Astrocyte of the spinal cord (primary cell): ENCODE measurements at regions not wholly inside any gene's neighbourhood (a gene's known extent, or its start where the extent isn't known, plus 50 kb on each side); places are given as distances from the start of the nearest gene placed in this dataset.

Experiments used
- DNase-seq: peaks from one replicate; pipeline ENCODE4 v3.0.0; 2011; ENCODE audit warnings: low read depth, low spot score
- H3K4me3 ChIP-seq: 2 replicates; pipeline ENCODE4 v1.5.1; 2011; ENCODE audit warnings: low read depth, mild to moderate bottlenecking, low read length, moderate library complexity
- in situ Hi-C: cut with HindIII; loops from 2 replicates; pipeline ENCODE4 v1.10.0; 2017; ENCODE audit warnings: low sequenced_read_pairs
- TF ChIP-seq, protein P1 (sequence below): IDR thresholded peaks from 2 replicates; pipeline ENCODE4 v1.5.1; 2012; ENCODE audit warnings: low read depth, mild to moderate bottlenecking, low read length, inconsistent platforms

- no peak overlapping the region for H3K4me3 ChIP-seq
- TF ChIP-seq, protein P1, sequence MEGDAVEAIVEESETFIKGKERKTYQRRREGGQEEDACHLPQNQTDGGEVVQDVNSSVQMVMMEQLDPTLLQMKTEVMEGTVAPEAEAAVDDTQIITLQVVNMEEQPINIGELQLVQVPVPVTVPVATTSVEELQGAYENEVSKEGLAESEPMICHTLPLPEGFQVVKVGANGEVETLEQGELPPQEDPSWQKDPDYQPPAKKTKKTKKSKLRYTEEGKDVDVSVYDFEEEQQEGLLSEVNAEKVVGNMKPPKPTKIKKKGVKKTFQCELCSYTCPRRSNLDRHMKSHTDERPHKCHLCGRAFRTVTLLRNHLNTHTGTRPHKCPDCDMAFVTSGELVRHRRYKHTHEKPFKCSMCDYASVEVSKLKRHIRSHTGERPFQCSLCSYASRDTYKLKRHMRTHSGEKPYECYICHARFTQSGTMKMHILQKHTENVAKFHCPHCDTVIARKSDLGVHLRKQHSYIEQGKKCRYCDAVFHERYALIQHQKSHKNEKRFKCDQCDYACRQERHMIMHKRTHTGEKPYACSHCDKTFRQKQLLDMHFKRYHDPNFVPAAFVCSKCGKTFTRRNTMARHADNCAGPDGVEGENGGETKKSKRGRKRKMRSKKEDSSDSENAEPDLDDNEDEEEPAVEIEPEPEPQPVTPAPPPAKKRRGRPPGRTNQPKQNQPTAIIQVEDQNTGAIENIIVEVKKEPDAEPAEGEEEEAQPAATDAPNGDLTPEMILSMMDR: no peak
- in situ Hi-C loops: no loop called here
- no peak for DNase-seq
These were observed 50.4 kb downstream of the RUSC2 start for GRCh38 chr9:35540315-35540714.

DNA sequence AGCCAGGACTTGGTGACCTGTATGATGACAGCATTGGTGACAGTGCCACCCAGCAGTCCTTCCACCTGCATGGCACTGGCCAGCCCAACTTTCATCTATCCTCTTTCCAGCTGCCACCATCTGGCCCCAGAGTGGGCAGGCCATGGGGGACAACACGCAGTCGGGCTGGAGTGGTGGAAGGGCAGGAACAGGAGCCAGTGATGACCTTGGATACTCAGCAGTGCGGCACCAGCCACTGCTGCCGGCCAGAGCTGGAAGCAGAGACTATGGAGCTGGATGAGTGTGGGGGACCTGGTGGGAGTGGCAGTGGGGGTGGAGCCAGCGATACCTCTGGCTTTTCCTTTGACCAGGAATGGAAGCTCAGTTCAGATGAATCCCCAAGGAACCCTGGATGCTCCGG is 56.9 kb downstream of the RUSC2 start:
- DNase-seq: no peak
- in situ Hi-C loops: no loop called here
- TF ChIP-seq, protein P1: no peak
- no peak overlapping the region for H3K4me3 ChIP-seq

DNA sequence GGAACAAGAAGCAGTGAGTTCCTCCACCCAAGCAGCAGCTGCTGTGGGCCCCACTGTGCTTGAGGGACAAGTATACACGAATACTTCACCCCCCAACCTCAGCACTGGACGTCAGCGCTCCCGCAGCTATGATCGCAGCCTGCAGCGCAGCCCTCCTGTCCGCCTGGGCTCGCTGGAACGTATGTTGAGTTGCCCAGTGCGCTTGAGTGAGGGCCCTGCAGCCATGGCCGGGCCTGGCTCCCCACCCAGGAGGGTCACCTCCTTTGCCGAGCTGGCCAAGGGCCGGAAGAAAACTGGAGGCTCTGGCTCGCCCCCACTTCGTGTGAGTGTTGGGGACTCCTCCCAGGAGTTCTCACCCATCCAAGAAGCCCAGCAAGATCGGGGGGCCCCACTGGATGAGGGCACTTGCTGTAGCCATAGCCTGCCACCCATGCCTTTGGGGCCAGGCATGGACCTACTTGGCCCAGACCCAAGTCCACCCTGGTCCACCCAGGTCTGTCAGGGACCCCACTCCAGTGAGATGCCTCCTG is 57.1 kb upstream of the TESK1 start:
- no peak for DNase-seq
- TF ChIP-seq, protein P1: no peak
- in situ Hi-C loops: no loop called here
- H3K4me3 ChIP-seq: no peak overlapping the region

GRCh38 chr9:35548571-35548970 is 56.5 kb upstream of the TESK1 start:
- H3K4me3 ChIP-seq: no peak overlapping the region
- no peak for DNase-seq
- in situ Hi-C loops: no loop called here
- TF ChIP-seq, protein P1: no peak

DNA sequence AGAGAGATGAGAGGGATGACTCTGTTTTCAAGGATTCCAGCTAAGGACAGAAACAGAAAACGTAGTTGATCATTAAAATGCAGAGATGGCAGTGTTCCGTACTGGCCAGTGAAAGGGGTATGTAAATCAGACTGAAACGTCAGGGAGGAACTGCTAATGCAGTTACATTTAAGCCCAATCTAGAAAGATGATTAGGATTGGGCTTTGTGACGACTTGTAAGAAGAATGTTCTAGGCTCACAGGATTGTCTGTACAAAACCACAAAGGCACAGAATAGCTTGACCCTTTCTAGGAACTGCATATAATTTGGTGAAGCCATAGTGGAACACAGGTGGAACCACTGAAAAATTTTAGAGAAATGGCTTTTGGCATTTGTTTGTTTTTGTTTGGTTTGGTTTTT is 55.6 kb upstream of the TESK1 start:
- TF ChIP-seq, protein P1: no peak
- no peak for DNase-seq
- no peak overlapping the region for H3K4me3 ChIP-seq
- in situ Hi-C loops: no loop called here

- TF ChIP-seq, protein P1: no peak
- in situ Hi-C loops: loop anchor here (10.0 kb wide), 1 partner anchor 68 kb away; no protein-coding TSS in a partner anchor
- DNase-seq: no peak
- no peak overlapping the region for H3K4me3 ChIP-seq
These were observed 52.7 kb upstream of the TESK1 start for GRCh38 chr9:35552376-35552775.
